GM13977 (cell line): ENCODE measurements at regions not wholly inside any gene's neighbourhood (a gene's known extent, or its start where the extent isn't known, plus 50 kb on each side); places are given as distances from the start of the nearest gene placed in this dataset.

Experiments used
- DNase-seq: peaks from one replicate; pipeline ENCODE4 v3.0.0; 2012; ENCODE audit warnings: low spot score
- CTCF ChIP-seq: IDR thresholded peaks from 2 replicates; pipeline ENCODE4 v1.5.1; 2012; ENCODE audit warnings: mild to moderate bottlenecking, control low read depth; ENCODE audit not compliant: insufficient read depth; ENCODE audit errors: extremely low read depth, missing control alignments
- in situ Hi-C: fragments of 300-500 bp; cut with MboI; formaldehyde crosslinking; loops from one replicate; pipeline ENCODE4 v1.12.0; 2022; ENCODE audit warnings: low sequenced_read_pairs, low pct_unique_long_range_greater_than_20kb, mixed read lengths, inconsistent platforms; ENCODE audit not compliant: unreplicated experiment

GRCh38 chr3:68121287-68121686 lies 466.9 kb upstream of the SUCLG2 start:
- in situ Hi-C loops: no loop called here
- no peak for DNase-seq
- no peak for TF ChIP-seq CTCF

GRCh38 chr3:68116580-68116979 lies 462.2 kb upstream of the SUCLG2 start:
- DNase-seq: no peak
- in situ Hi-C loops: no loop called here
- TF ChIP-seq CTCF: no peak

- DNase-seq: no peak
- no peak for TF ChIP-seq CTCF
- in situ Hi-C loops: no loop called here
These were observed 449.4 kb upstream of the SUCLG2 start for GRCh38 chr3:68103811-68104210.

GRCh38 chr3:68090571-68090970 lies 436.2 kb upstream of the SUCLG2 start:
- TF ChIP-seq CTCF: no peak
- no peak for DNase-seq
- in situ Hi-C loops: no loop called here

- DNase-seq: no peak
- in situ Hi-C loops: no loop called here
- no peak for TF ChIP-seq CTCF
These were observed 435.2 kb upstream of the SUCLG2 start for GRCh38 chr3:68089572-68090011.

GRCh38 chr3:68088636-68089035 lies 434.2 kb upstream of the SUCLG2 start:
- DNase-seq: no peak
- in situ Hi-C loops: no loop called here
- no peak for TF ChIP-seq CTCF

- in situ Hi-C loops: no loop called here
- no peak for DNase-seq
These were observed 433.8 kb upstream of the SUCLG2 start for GRCh38 chr3:68088216-68088615.

More at GRCh38 chr3:68088216-68088615, 433.8 kb upstream of the SUCLG2 start:
- TF ChIP-seq CTCF: no peak
